Midbrain (tissue), 1 donor: ENCODE measurements at regions not wholly inside any gene's neighbourhood (a gene's known extent, or its start where the extent isn't known, plus 50 kb on each side); places are given as distances from the start of the nearest gene placed in this dataset.

Experiments used
- DNase-seq: peaks from one replicate; lab custom pipeline; 2025; lab: John Stamatoyannopoulos, UW

GRCh38 chr9:121601194-121601593, 50.2 kb upstream of the DAB2IP start:
- DNase-seq = peak; percentile 43
